SK-N-SH (cell line): ENCODE measurements at regions not wholly inside any gene's neighbourhood (a gene's known extent, or its start where the extent isn't known, plus 50 kb on each side); places are given as distances from the start of the nearest gene placed in this dataset.

Experiments
- CTCF ChIA-PET: fragments of 300-600, 350-600 bp; formaldehyde crosslinking; extraction: SDS; loops from one replicate; lab custom pipeline; 2021; lab: Yijun Ruan, JAX
- POLR2A ChIA-PET: fragments of 350-600 bp; sonication (Branson Sonifier 250); formaldehyde crosslinking; extraction: SDS; loops from one replicate; lab custom pipeline; 2020; ENCODE audit warnings: antibody characterized with exemption, inconsistent platforms; lab: Yijun Ruan, JAX
- DNase-seq: peaks from one replicate; pipeline ENCODE4 v3.0.0; 2012
- H2AFZ ChIP-seq: fragments of 200-600 bp; sonication (generic); 2 replicates; pipeline ENCODE4 v1.8.1; 2016; ENCODE audit warnings: antibody characterized with exemption, mild to moderate bottlenecking, low read depth
- H3F3A ChIP-seq: fragments of 200-600 bp; sonication (generic); replicated peaks from 2 replicates; pipeline ENCODE3; 2016; ENCODE audit warnings: antibody characterized with exemption, mild to moderate bottlenecking; ENCODE audit not compliant: insufficient read depth
- H3K27ac ChIP-seq, 2 experiments: fragments of 200-500 bp in 1 of 2; fragments of 200-600 bp in 1 of 2; sonication (Bioruptor generic) in 1 of 2; sonication (generic), shearing (Covaris generic) in 1 of 2; 2 replicates each; pipeline versions ENCODE4 v1.5.1 to v1.6.1; 2014 to 2016; ENCODE audit warnings: low read depth in 2 of 2, inconsistent platforms in 1 of 2, low read length in 1 of 2, mild to moderate bottlenecking in 1 of 2, mixed read lengths in 1 of 2
- H3K27me3 ChIP-seq: fragments of 200-600 bp; sonication (generic), shearing (Covaris generic); 2 replicates; pipeline ENCODE4 v1.6.1; 2016; ENCODE audit warnings: mixed run types; ENCODE audit not compliant: insufficient read depth
- H3K36me3 ChIP-seq, 2 experiments: fragments of 200-500 bp in 1 of 2; fragments of 200-600 bp in 1 of 2; sonication (Bioruptor generic) in 1 of 2; sonication (generic) in 1 of 2; replicated peaks in 1 of 2; 2 replicates each; pipeline versions ENCODE3 to v1.5.1; 2014 to 2016; ENCODE audit warnings: low read length in 1 of 2, mild to moderate bottlenecking in 1 of 2; ENCODE audit not compliant: insufficient read depth in 2 of 2, control insufficient read depth in 1 of 2
- H3K4me1 ChIP-seq, 2 experiments: fragments of 200-500 bp in 1 of 2; fragments of 200-600 bp in 1 of 2; sonication (Bioruptor generic) in 1 of 2; sonication (generic), shearing (Covaris generic) in 1 of 2; 2 replicates each; pipeline versions ENCODE4 v1.5.1 to v1.6.1; 2014 to 2016; ENCODE audit warnings: low read depth in 1 of 2, low read length in 1 of 2, mixed run types in 1 of 2; ENCODE audit not compliant: insufficient read depth in 2 of 2, control insufficient read depth in 1 of 2
- H3K4me2 ChIP-seq: fragments of 200-600 bp; sonication (generic), shearing (Covaris generic); 2 replicates; pipeline ENCODE4 v1.6.1; 2017; ENCODE audit warnings: mixed run types
- H3K4me3 ChIP-seq, 2 experiments: fragments of 200-500 bp in 1 of 2; fragments of 200-600 bp in 1 of 2; sonication (Bioruptor generic) in 1 of 2; sonication (generic), shearing (Covaris generic) in 1 of 2; 2 replicates each; pipeline versions ENCODE4 v1.5.1 to v1.8.1; 2014 to 2016; ENCODE audit warnings: low read depth in 2 of 2, inconsistent platforms in 1 of 2, low read length in 1 of 2, mild to moderate bottlenecking in 1 of 2, mixed read lengths in 1 of 2, moderate library complexity in 1 of 2
- H3K79me2 ChIP-seq: fragments of 200-600 bp; sonication (generic); 2 replicates; pipeline ENCODE4 v1.8.1; 2017; ENCODE audit warnings: mild to moderate bottlenecking; ENCODE audit not compliant: insufficient read depth
- H3K9ac ChIP-seq: fragments of 200-600 bp; sonication (generic); 2 replicates; pipeline ENCODE4 v1.6.1; 2017; ENCODE audit warnings: mixed run types
- H3K9me2 ChIP-seq: fragments of 200-600 bp; sonication (generic); 2 replicates; pipeline ENCODE4 v1.6.1; 2017; ENCODE audit warnings: mixed run types
- H3K9me3 ChIP-seq: fragments of 200-600 bp; sonication (generic); 2 replicates; pipeline ENCODE4 v1.6.1; 2017; ENCODE audit warnings: mixed run types, mild to moderate bottlenecking, moderate library complexity
- H4K20me1 ChIP-seq: fragments of 200-600 bp; sonication (generic); 2 replicates; pipeline ENCODE4 v1.6.1; 2017; ENCODE audit warnings: mild to moderate bottlenecking, mixed run types; ENCODE audit not compliant: insufficient read depth
- CHD2 ChIP-seq: fragments of 150-350 bp; IDR thresholded peaks from 2 replicates; pipeline ENCODE4 v1.6.1; 2018; ENCODE audit warnings: low read length; ENCODE audit not compliant: partially characterized antibody
- CTCF ChIP-seq: fragments of 200-600 bp; sonication (generic); IDR thresholded peaks from 2 replicates; pipeline ENCODE4 v1.6.1; 2017; ENCODE audit warnings: antibody characterized with exemption, mild to moderate bottlenecking, moderate library complexity
- ELF1 ChIP-seq: IDR thresholded peaks from 2 replicates; pipeline ENCODE4 v1.4.0; 2012
- EP300 ChIP-seq, 2 experiments: IDR thresholded peaks; 2 replicates each; pipeline versions ENCODE4 v1.4.0 to v1.6.1; 2012; ENCODE audit warnings: borderline replicate concordance in 1 of 2, low read depth in 1 of 2, low read length in 1 of 2
- FOSL2 ChIP-seq: IDR thresholded peaks from 2 replicates; pipeline ENCODE4 v1.4.0; 2012; ENCODE audit warnings: low read depth, mild to moderate bottlenecking, moderate library complexity, borderline replicate concordance
- FOXM1 ChIP-seq: IDR thresholded peaks from 2 replicates; pipeline ENCODE4 v1.4.0; 2012; ENCODE audit warnings: low read depth, mild to moderate bottlenecking
- GABPA ChIP-seq: IDR thresholded peaks from 2 replicates; pipeline ENCODE4 v1.4.0; 2012; ENCODE audit warnings: low read depth, mild to moderate bottlenecking
- GATA2 ChIP-seq: sonication (generic); formaldehyde crosslinking; IDR thresholded peaks from 2 replicates; pipeline ENCODE4 v1.5.0; 2020; ENCODE audit warnings: mild to moderate bottlenecking, missing genetic modification reagents
- IRF3 ChIP-seq: fragments of 150-350 bp; IDR thresholded peaks from 2 replicates; pipeline ENCODE4 v1.6.1; 2016; ENCODE audit warnings: mild to moderate bottlenecking, low read depth, low read length
- MAX ChIP-seq: IDR thresholded peaks from 2 replicates; pipeline ENCODE4 v1.4.0; 2012; ENCODE audit warnings: low read depth
- MEF2A ChIP-seq: IDR thresholded peaks from 2 replicates; pipeline ENCODE4 v1.4.0; 2012; ENCODE audit warnings: low read depth, borderline replicate concordance
- MXI1 ChIP-seq: IDR thresholded peaks from 2 replicates; pipeline ENCODE4 v1.6.1; 2012; ENCODE audit warnings: mild to moderate bottlenecking, low read depth, low read length, improper control_type of control experiment
- PBX3 ChIP-seq: IDR thresholded peaks from 2 replicates; pipeline ENCODE4; 2012
- POLR2AphosphoS5 ChIP-seq: IDR thresholded peaks from 2 replicates; pipeline ENCODE4 v1.6.1; 2012; ENCODE audit warnings: low read depth, low read length
- RAD21 ChIP-seq: IDR thresholded peaks from 2 replicates; pipeline ENCODE4 v1.6.1; 2012; ENCODE audit warnings: mild to moderate bottlenecking, low read length
- RCOR1 ChIP-seq: fragments of 150-350 bp; IDR thresholded peaks from 2 replicates; pipeline ENCODE4 v1.6.1; 2017; ENCODE audit warnings: antibody characterized with exemption, low read length
- RFX5 ChIP-seq: IDR thresholded peaks from 2 replicates; pipeline ENCODE4 v1.6.1; 2012; ENCODE audit warnings: mild to moderate bottlenecking, improper control_type of control experiment, low read length
- SIN3A ChIP-seq: IDR thresholded peaks from 2 replicates; pipeline ENCODE4 v1.6.1; 2012; ENCODE audit warnings: low read depth, mild to moderate bottlenecking, low read length, moderate library complexity, borderline replicate concordance
- TAF1 ChIP-seq: IDR thresholded peaks from 2 replicates; pipeline ENCODE4 v1.6.1; 2012; ENCODE audit warnings: low read depth, mild to moderate bottlenecking, low read length, moderate library complexity, borderline replicate concordance
- TEAD4 ChIP-seq: IDR thresholded peaks from 2 replicates; pipeline ENCODE4 v1.4.0; 2012; ENCODE audit warnings: mild to moderate bottlenecking, borderline replicate concordance; ENCODE audit not compliant: insufficient read depth
- WGBS: methylation state at CpG from one replicate; pipeline ENCODE4 v1.1.6; 2017; ENCODE audit warnings: low lambda C conversion rate; 5-methylcytosine and 5-hydroxymethylcytosine counted together

- TF ChIP-seq RFX5 (no peak), FOSL2 (no peak), SIN3A (no peak), TEAD4 (no peak)
These were observed 157.9 kb upstream of the CTTNBP2NL start (continued) for GRCh38 chr1:112237983-112238545.

- no peak for TF ChIP-seq RCOR1
- no peak for TF ChIP-seq POLR2AphosphoS5
- no peak for TF ChIP-seq MAX
- no peak for TF ChIP-seq MXI1
- TF ChIP-seq GABPA, result no peak
- no peak for TF ChIP-seq RAD21
- TF ChIP-seq TAF1, result no peak
- no peak for TF ChIP-seq PBX3
- TF ChIP-seq CTCF, result no peak
- no peak for TF ChIP-seq IRF3
- TF ChIP-seq ELF1, result no peak
- no peak for TF ChIP-seq EP300 (IDR thresholded peaks at IDR 0.05; ENCODE audit: borderline replicate concordance in 1 of 2, low read depth in 1 of 2, low read length in 1 of 2)
- no peak for TF ChIP-seq SIN3A
- no peak for TF ChIP-seq FOXM1
- no peak for TF ChIP-seq CHD2
- no peak for TF ChIP-seq MEF2A
- no peak for TF ChIP-seq GATA2 (CRISPR knock-in tag)
- 25% methylated on average over 6 of the region's 6 CpGs for WGBS
These were observed 156.2 kb upstream of the CTTNBP2NL start for GRCh38 chr1:112239683-112240330.

More at GRCh38 chr1:112239683-112240330, 156.2 kb upstream of the CTTNBP2NL start:
- Histone ChIP-seq H3K9me3 (no peaks in the 10 kb centered on the region), H3K4me1 (no peaks in the 10 kb centered on the region), H3K4me2 (no peak overlapping the region), H3K79me2 (no peaks in the 10 kb centered on the region), H2AFZ (no peak overlapping the region), H3K36me3 (no peaks in the 10 kb centered on the region), H3K9ac (no peak overlapping the region), H3F3A (no peaks in the 10 kb centered on the region), H3K27ac (no peak overlapping the region), H3K9me2 (no peaks in the 10 kb centered on the region), H4K20me1 (no peaks in the 10 kb centered on the region), H3K4me3 (no peak overlapping the region), H3K27me3 (peaks cover 6% of the 10 kb centered on the region; the same call in 1 of the 2 replicates)
- POLR2A ChIA-PET, result no interaction called here
- CTCF ChIA-PET, result no interaction called here
- DNase-seq, result no peak
